ENCODE measurements at regions not wholly inside any gene's neighbourhood (a gene's known extent, or its start where the extent isn't known, plus 50 kb on each side); places are given as distances from the start of the nearest gene placed in this dataset.
"Not testable (repeated sequence)": the region's sequence is repeated elsewhere in the genome, so short reads cannot be mapped to it uniquely, and the experiment has no call there.

- not testable (repeated sequence) for FAIRE-seq; DNase-seq (ENCODE audit: low spot score)
Observed at GRCh38 chr1:117314951-117315350, 52.3 kb upstream of the MAN1A2 start.

DNA sequence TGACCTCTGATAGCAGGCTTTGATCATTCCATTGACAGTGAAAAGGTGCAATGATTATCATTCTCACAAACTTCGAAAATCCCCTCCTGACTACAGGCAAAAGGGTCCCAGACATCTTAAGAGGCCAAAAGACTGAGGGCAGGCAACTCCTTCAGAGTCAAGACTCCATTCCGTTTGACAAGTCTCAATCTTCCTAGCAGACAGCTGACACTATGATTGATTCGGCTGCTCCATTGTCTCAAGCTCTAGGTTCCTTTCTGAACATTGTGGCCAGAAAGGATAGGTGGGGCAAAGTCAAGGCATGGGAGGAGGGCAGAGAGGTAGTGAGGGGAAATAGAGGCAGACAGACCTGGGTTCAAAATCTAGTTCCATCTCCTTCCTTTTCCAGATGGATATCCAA is 53.7 kb upstream of the MAN1A2 start:
- DNase-seq (ENCODE audit: low spot score) (no peak), FAIRE-seq (no peak)

DNA sequence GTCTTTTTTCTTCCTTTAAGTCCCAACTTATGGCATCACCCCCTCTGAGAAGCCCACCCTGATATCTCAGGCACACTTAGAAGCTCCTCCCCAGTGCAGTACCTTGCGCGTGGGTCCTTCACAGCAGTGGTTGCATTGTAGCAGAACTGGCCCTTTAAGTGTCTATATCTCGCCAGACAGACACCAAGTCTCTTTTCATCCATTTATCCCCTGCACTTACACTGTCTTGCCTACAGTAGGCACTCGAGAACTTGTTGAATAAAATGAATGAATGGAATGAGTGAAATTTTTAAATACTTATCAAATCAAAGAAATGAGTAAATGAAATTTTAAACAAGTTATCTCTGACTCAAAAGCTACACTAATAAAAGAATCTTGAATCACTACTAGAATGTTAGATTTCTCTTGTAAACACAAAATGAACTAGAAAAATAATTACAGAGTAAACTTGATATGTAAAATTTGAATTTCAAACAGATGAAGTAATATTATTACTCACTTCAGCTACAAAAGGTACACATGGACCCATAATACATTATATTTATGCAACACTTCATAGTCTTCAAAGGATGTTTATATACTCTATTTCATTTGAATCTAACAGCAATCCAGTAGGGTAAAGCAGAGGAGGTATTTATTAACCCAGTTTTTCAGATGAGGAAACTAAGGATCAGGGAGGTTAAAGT is 54.7 kb upstream of the MAN1A2 start:
- DNase-seq (ENCODE audit: low spot score) (no peak), FAIRE-seq (peak; percentile 14)

- no peak for DNase-seq (ENCODE audit: low spot score)
- FAIRE-seq, result no peak
Observed at GRCh38 chr1:117308311-117308916, 58.8 kb upstream of the MAN1A2 start.

DNA sequence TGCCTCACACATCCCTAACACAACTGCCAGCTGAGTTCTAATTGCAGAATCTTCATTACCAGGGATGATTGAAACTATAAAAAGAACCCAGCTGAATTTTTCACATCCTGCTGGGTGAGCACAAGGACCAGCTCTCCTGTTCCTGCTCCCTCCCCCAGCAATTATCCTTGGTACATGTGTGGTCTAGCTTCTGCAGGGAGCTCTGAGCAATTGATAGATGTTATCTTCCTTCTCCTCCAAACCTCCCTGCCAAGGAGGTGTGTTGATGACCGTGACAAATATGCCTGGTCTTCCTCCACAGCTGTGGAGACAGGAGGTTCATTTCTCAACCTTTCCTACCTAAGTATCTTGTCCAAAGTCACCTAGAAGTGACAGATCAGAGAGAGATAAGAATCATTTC is 65.3 kb upstream of the MAN1A2 start:
- FAIRE-seq (no peak), DNase-seq (ENCODE audit: low spot score) (no peak)

DNA sequence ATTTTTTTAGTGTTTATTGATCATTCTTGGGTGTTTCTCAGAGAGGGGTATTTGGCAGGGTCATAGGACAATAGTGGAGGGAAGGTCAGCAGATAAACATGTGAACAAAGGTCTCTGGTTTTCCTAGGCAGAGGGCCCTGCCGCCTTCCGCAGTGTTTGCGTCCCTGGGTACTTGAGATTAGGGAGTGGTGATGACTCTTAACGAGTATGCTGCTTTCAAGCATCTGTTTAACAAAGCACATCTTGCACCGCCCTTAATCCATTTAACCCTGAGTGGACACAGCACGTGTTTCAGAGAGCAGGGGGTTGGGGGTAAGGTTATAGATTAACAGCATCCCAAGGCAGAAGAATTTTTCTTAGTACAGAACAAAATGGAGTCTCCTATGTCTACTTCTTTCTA is 67.1 kb upstream of the MAN1A2 start:
- not testable (repeated sequence) for FAIRE-seq; DNase-seq (ENCODE audit: low spot score)

DNA sequence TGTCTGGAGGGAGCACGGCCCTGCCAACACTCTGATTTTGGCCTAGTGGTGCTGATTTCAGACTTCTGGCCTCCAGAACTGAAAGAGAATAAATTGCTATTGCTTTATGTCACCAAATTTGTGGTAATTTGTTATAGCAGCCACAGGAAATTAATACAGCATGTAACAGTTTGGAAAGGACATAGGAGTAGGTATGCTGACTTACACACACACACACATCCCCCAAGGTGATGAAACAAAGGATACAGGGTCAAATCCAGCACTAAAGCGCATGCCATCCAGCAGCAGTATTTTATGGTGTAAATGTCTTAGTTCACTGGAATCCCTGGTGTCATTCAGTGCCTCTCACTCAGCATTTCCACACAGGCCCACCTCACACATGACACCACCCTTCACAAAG is 72.2 kb upstream of the MAN1A2 start:
- DNase-seq (ENCODE audit: low spot score), result no peak
- FAIRE-seq, result no peak

GRCh38 chr1:117290890-117291289 is 76.4 kb upstream of the MAN1A2 start:
- DNase-seq (ENCODE audit: low spot score), result no peak
- no peak for FAIRE-seq

- DNase-seq (ENCODE audit: low spot score), result no peak
- FAIRE-seq, result no peak
Observed at GRCh38 chr1:117289316-117289870, 77.9 kb upstream of the MAN1A2 start.

DNA sequence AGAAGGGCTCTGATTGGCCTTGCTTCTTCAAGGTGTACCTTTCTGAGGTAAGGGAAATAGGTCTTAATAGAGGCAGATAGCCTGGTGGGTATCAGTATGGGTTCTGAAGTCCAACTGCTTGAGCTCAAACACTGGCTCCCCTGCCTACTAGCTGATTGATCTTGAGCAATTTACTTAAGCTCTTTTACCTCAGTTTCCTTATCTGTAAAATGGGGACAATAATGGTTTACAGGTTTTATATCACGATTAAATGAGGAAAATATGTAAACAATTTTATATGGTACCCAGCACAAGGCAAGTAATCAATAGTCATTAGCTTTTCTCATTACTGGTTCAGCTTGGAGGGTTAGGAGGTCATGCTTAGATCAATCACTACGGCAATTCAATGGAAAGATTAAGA is 75.8 kb upstream of the VTCN1 start:
- FAIRE-seq (no peak), DNase-seq (ENCODE audit: low spot score) (no peak)

DNA sequence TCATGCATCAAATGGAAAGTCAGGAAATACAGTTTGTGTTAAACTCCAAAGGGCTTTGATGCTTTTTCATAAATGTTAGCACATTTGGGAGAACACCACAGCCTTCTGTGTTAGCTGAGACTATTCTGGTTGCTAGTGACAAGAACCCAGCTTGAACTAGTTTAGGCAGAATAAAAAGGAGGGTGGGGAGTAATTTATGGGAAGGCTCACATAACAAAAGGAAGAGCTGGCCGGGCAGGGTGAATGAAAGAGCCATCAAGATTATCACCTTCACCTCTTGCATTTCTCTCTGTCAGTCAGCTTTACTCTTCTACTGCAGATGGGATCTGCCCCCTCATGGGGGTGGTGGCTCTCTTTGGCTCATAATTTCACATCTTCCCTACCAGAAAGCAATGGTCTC is 75.4 kb upstream of the VTCN1 start:
- FAIRE-seq, result no peak
- DNase-seq (ENCODE audit: low spot score), result no peak

DNA sequence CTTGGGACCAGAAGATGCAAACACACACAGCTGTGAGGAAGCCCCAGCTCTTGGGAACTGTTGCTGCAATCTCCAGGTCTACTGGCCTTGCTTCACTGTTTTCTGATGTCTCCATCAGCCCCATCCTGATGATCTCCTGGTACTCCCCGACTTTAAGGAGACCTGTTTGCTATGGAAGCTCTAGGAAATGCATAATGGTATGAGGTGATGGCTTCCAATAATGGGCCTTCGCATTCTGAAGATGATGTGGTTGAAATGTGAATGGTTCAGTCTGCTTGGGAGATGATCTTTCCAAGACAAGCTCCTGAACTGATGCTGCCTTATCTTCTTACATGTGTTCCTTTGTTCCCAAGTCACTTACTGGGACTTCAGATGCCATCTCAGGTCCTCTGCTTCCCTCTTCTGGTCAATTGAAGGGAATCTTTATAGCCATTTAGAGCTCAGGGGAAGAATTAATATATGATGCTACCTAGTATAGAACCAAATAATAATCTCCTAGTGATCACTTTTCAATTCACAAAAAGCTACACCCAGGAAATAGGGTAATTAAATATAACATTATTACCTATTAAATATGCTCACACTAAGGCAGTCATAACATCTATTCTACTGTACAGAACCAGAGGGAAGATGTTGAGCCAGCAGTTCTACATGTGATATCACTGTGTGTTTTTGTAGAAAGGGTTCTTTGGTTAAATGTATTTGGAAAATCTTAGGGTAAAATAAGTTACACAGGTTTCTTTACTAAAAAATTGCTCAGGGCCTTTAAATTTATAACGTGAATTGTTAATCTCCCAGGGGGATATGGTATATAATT is 73.9 kb upstream of the VTCN1 start:
- FAIRE-seq (peak; percentile 42), DNase-seq (ENCODE audit: low spot score) (peak; percentile 45)

- no peak for DNase-seq (ENCODE audit: low spot score)
- FAIRE-seq, result no peak
Observed at GRCh38 chr1:117278531-117278930, 67.8 kb upstream of the VTCN1 start.

DNA sequence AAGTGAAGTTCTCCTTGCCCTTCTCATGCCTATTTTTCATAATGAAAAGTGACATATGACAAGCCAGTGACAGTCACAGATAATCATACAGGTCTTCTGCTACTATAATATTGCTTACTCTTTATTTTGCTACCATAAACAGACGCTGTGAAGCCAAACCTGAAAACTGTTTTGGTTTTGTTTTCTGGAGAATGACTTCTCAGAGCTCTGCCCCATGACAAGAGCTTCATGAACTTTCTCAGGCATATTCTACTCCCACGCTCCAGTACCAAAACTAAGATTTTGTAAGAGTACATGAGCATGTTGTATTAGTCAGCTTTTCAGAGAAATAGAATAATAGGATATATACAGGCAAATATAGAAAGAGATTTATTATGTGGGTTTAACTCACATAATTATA is 64.3 kb upstream of the VTCN1 start:
- DNase-seq (ENCODE audit: low spot score) (no peak), FAIRE-seq (no peak)

DNA sequence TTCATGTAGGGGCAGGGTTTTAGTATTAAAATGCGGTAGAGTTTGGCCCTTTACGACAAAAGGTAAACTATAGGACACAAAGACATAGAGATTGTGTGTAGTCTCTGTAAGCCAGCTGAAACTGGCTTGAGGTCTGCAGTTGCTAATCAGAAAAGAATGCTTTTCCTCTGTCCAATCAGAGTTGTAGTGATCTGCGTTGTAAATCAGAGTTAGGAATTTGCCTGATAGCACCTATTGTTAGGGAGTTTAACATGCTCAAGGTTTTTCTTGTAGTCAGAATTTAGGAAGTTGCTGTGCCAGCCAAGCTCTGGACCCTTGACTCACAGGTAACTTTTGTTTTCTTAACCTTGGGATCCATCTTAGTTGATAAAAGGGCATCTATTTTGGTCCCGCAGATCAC is 61.2 kb upstream of the VTCN1 start:
- FAIRE-seq (no peak), DNase-seq (ENCODE audit: low spot score) (no peak)

DNA sequence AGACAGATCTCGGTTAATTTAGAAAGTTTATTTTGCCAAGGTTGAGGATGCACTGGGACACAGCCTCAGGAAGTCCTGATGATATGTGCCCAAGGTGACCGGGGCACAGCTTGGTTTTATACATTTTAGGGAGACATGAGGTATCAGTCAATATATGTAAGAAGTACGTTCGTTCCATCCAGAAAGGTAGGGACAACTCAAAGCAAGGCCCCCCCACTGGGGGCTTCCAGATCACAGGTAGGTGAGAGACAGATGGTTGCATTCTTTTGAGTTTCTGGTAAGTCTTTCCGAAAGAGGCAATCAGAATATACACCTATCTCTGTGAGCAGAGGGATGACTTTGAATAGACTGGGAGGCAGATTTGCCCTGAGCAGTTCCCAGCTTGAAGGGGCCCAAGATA is 60.4 kb upstream of the VTCN1 start:
- no peak for FAIRE-seq

DNA sequence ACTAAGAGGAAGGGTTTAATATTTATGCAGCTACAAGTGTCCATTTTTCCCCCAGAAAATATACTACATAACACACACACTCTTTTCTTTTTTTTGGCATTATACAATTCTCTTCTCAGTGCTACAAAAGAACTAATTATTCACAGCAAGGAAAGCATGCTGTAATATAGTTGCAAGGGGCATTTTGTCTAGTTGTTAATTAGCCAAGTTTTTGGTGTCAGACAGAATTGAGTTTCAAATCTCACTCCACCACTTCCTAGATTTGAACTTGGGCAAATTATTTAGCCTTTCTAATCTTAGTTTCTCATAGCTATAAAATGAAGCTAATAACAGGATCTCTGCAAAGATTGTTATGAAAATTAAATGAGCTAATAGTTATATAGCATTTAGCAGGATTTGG is 60.0 kb upstream of the VTCN1 start:
- no peak for FAIRE-seq
- DNase-seq (ENCODE audit: low spot score), result no peak

More for the DNA sequence above, 60.4 kb upstream of the VTCN1 start:
- DNase-seq (ENCODE audit: low spot score), result no peak

DNA sequence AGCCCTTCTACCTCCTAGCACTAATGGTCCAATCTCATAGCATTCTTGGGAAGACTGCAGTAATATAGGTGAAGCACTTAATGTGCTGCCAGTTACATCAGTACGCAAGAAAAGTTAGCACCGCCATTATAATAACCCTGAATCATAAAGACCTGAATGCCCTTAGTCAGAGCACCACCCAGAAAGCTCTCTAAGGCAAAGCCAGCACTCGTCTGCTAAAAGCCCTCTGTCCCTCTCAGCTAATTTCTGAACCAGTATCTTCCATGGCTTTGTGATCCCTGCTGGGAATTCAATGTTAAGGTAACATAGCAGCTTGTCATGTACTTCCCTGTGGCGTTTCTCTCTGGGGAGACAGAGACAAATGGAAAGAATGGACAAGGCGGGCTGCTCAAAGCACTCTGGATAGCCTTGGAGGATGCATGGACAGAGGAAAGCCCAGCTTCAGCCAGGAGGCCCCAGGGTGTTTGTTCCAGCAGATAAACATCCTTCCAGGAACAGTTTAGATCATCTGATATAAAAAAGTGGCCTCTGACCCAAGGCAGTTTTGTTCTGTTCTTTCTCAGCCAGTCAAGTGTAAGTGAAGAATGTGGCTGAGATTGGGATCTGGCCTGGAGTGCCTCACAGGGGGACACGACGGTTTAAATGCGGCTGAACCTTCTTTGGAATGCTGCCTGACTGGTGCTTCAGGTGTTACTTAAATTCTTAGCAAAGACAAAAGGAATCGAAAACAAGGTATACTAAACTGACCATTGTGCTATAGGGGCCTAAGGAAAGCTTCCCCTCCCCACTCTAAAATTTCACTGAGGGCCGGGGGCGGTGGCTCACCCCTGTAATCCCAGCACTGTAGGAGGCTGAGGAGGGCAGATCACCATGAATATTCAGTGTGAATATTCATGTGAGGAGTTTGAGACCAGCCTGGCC is 58.1 kb upstream of the VTCN1 start:
- no peak for FAIRE-seq

DNA sequence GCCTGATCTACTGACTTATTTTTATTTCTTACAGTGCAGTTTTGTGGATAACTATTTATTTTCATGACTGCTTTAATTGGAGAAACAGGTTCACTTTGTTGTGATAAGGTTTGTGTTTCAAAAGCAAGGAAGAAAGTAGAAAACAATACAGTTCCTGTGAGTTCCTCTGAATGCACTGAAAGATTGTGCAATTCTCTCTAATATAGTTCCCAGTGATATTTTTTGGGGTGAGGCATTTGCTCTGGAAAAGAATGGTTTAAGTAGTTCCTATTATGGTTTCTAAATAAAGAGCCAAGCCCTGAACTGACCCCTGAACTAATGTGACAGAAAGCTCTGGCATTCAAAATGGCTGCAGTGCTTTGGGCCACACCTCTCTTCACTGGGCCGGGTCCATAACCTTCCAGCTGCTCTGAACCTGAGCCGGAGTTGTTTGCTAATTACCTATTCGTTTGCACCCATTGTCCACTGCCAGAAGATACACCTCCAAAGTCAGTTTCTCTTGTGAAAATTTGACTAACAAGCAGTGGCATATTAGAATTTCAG is 56.6 kb upstream of the VTCN1 start:
- FAIRE-seq (no peak), DNase-seq (ENCODE audit: low spot score) (no peak)

More for the DNA sequence above, 58.1 kb upstream of the VTCN1 start:
- DNase-seq (ENCODE audit: low spot score), result no peak

GRCh38 chr1:117262976-117263375 is 52.2 kb upstream of the VTCN1 start:
- no peak for FAIRE-seq
- DNase-seq (ENCODE audit: low spot score), result no peak

DNA sequence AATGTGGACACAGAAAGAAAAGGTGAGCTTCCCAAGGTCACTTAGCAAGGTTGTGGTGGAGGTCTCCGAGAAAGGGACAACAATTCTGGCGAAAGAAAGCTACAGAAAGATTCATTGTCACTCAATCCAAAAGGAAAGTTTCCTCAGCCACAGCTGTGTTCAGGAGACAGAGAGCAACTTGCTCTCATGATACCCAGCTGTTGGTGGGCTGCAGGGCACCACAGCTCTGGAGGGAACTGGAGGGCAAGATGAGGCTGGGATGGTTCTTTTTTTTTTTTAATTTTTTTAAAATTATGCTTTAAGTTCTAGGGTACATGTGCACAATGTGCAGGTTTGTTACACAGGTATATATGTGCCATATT is 50.7 kb upstream of the VTCN1 start:
- FAIRE-seq, result no peak
- no peak for DNase-seq (ENCODE audit: low spot score)

Data from RCC 7860 (cell line).